ENCODE measurements at regions not wholly inside any gene's neighbourhood (a gene's known extent, or its start where the extent isn't known, plus 50 kb on each side); places are given as distances from the start of the nearest gene placed in this dataset.

- H3K27me3 ChIP-seq (ENCODE audit: insufficient read depth) = no peaks in the 10 kb centered on the region
- H3K9me3 ChIP-seq = no peaks in the 10 kb centered on the region
- POLR2A ChIA-PET = no interaction called here
- H3K79me2 ChIP-seq (ENCODE audit: insufficient read depth) = no peaks in the 10 kb centered on the region
- 59% methylated on average over 1 of the region's 1 CpG for WGBS (ENCODE audit: low lambda C conversion rate)
- no peaks in the 10 kb centered on the region for H4K20me1 ChIP-seq (ENCODE audit: insufficient read depth)
- no peak overlapping the region for H3K9ac ChIP-seq
- no peak overlapping the region for H3K27ac ChIP-seq (ENCODE audit: low read depth in 2 of 2, low read length in 1 of 2)
- H2AFZ ChIP-seq (ENCODE audit: low read depth) = no peak overlapping the region
- no peaks in the 10 kb centered on the region for H3K9me2 ChIP-seq
- no peak overlapping the region for H3K4me2 ChIP-seq
- no peaks in the 10 kb centered on the region for H3K4me1 ChIP-seq (ENCODE audit: control insufficient read depth in 1 of 2, insufficient read depth in 2 of 2, low read depth in 1 of 2, low read length in 1 of 2)
- no peaks in the 10 kb centered on the region for H3K36me3 ChIP-seq (replicated peaks in 1 of 2; ENCODE audit: control insufficient read depth in 1 of 2, insufficient read depth in 2 of 2, low read length in 1 of 2)
- no peak overlapping the region for H3K4me3 ChIP-seq (ENCODE audit: low read depth in 2 of 2, low read length in 1 of 2)
- H3F3A ChIP-seq (replicated peaks; ENCODE audit: insufficient read depth) = no peaks in the 10 kb centered on the region
- DNase-seq = no peak
- no peak for TF ChIP-seq FOXJ3 (CRISPR knock-in tag; IDR thresholded peaks at IDR 0.05)
- no peak for TF ChIP-seq TAF1 (IDR thresholded peaks at IDR 0.05; ENCODE audit: borderline replicate concordance, low read depth, low read length)
- no peak for TF ChIP-seq EZH2phosphoT487 (IDR thresholded peaks at IDR 0.05; ENCODE audit: borderline replicate concordance, low read depth)
- TF ChIP-seq CHD2 (IDR thresholded peaks at IDR 0.05; ENCODE audit: low read length, partially characterized antibody) = no peak
- no peak for TF ChIP-seq FOXM1 (IDR thresholded peaks at IDR 0.05; ENCODE audit: low read depth)
- no peak for TF ChIP-seq GABPA (IDR thresholded peaks at IDR 0.05; ENCODE audit: low read depth)
- CTCF ChIA-PET = no interaction called here
Measured at GRCh38 chr2:223431479-223431878, 170.7 kb downstream of the SCG2 start.

GRCh38 chr2:223433461-223433860 lies 168.7 kb downstream of the SCG2 start:
- POLR2A ChIA-PET = no interaction called here
- Histone ChIP-seq H3K4me2 (no peak overlapping the region), H2AFZ (ENCODE audit: low read depth) (no peak overlapping the region), H3K9ac (no peak overlapping the region), H3K27me3 (ENCODE audit: insufficient read depth) (no peaks in the 10 kb centered on the region), H3K9me3 (no peaks in the 10 kb centered on the region), H3K4me1 (ENCODE audit: control insufficient read depth in 1 of 2, insufficient read depth in 2 of 2, low read depth in 1 of 2, low read length in 1 of 2) (no peaks in the 10 kb centered on the region), H3K36me3 (replicated peaks in 1 of 2; ENCODE audit: control insufficient read depth in 1 of 2, insufficient read depth in 2 of 2, low read length in 1 of 2) (no peaks in the 10 kb centered on the region), H3K4me3 (ENCODE audit: low read depth in 2 of 2, low read length in 1 of 2) (no peak overlapping the region), H3F3A (replicated peaks; ENCODE audit: insufficient read depth) (no peaks in the 10 kb centered on the region), H3K9me2 (no peaks in the 10 kb centered on the region), H3K27ac (ENCODE audit: low read depth in 2 of 2, low read length in 1 of 2) (no peak overlapping the region), H4K20me1 (ENCODE audit: insufficient read depth) (no peaks in the 10 kb centered on the region), H3K79me2 (ENCODE audit: insufficient read depth) (no peaks in the 10 kb centered on the region)
- TF ChIP-seq GABPA (IDR thresholded peaks at IDR 0.05; ENCODE audit: low read depth) (no peak), TCF12 (IDR thresholded peaks at IDR 0.05) (no peak), RAD21 (IDR thresholded peaks at IDR 0.05; ENCODE audit: low read length) (no peak), IRF3 (IDR thresholded peaks at IDR 0.05; ENCODE audit: low read depth, low read length) (no peak), POLR2AphosphoS5 (IDR thresholded peaks at IDR 0.05; ENCODE audit: low read depth, low read length) (no peak)
- no peak for DNase-seq
- CTCF ChIA-PET = no interaction called here
- WGBS (ENCODE audit: low lambda C conversion rate) = 93% methylated on average over 5 of the region's 5 CpGs

GRCh38 chr2:223437788-223438187 lies 164.4 kb downstream of the SCG2 start:
- ChIA-PET CTCF (no interaction called here), POLR2A (no interaction called here)
- no peaks in the 10 kb centered on the region for H3K79me2 ChIP-seq (ENCODE audit: insufficient read depth)
- no peaks in the 10 kb centered on the region for H4K20me1 ChIP-seq (ENCODE audit: insufficient read depth)
- H3K27me3 ChIP-seq (ENCODE audit: insufficient read depth) = no peaks in the 10 kb centered on the region
- no peaks in the 10 kb centered on the region for H3K9me2 ChIP-seq
- H3K4me2 ChIP-seq = no peak overlapping the region
- DNase-seq = no peak
- no peak overlapping the region for H3K4me3 ChIP-seq (ENCODE audit: low read depth in 2 of 2, low read length in 1 of 2)
- no peak overlapping the region for H3K27ac ChIP-seq (ENCODE audit: low read depth in 2 of 2, low read length in 1 of 2)
- no peak for TF ChIP-seq CHD2 (IDR thresholded peaks at IDR 0.05; ENCODE audit: low read length, partially characterized antibody)
- no peak for TF ChIP-seq IRF3 (IDR thresholded peaks at IDR 0.05; ENCODE audit: low read depth, low read length)
- no peak for TF ChIP-seq SIN3A (IDR thresholded peaks at IDR 0.05; ENCODE audit: borderline replicate concordance, low read depth, low read length)
- no peak for TF ChIP-seq POLR2AphosphoS5 (IDR thresholded peaks at IDR 0.05; ENCODE audit: low read depth, low read length)
- TF ChIP-seq PBX3 (IDR thresholded peaks at IDR 0.05) = no peak
- no peak for TF ChIP-seq ZBTB33 (IDR thresholded peaks at IDR 0.05; ENCODE audit: borderline replicate concordance, low read depth)
- no peak for TF ChIP-seq NRF1 (IDR thresholded peaks at IDR 0.05; ENCODE audit: low read depth, low read length)
- no peak overlapping the region for H3K9ac ChIP-seq
- 85% methylated on average over 4 of the region's 4 CpGs for WGBS (ENCODE audit: low lambda C conversion rate)
- no peaks in the 10 kb centered on the region for H3F3A ChIP-seq (replicated peaks; ENCODE audit: insufficient read depth)
- no peak overlapping the region for H2AFZ ChIP-seq (ENCODE audit: low read depth)
- H3K9me3 ChIP-seq = no peaks in the 10 kb centered on the region
- H3K36me3 ChIP-seq (replicated peaks in 1 of 2; ENCODE audit: control insufficient read depth in 1 of 2, insufficient read depth in 2 of 2, low read length in 1 of 2) = no peaks in the 10 kb centered on the region
- 0 out of 4 replicates have a peak, but pooled peaks cover 0 to under 1% of the 10 kb centered on the region in 2 experiments for H3K4me1 ChIP-seq (ENCODE audit: control insufficient read depth in 1 of 2, insufficient read depth in 2 of 2, low read depth in 1 of 2, low read length in 1 of 2)

All from SK-N-SH (cell line).